GM18873 (cell line): ENCODE measurements at regions not wholly inside any gene's neighbourhood (a gene's known extent, or its start where the extent isn't known, plus 50 kb on each side); places are given as distances from the start of the nearest gene placed in this dataset.
"Not testable (repeated sequence)": the region's sequence is repeated elsewhere in the genome, so short reads cannot be mapped to it uniquely, and the experiment has no call there.

Experiments used
- ATAC-seq: cut with Tn5 transposase; IDR thresholded peaks from one replicate; pipeline ENCODE4 v1.9.1; 2021; ENCODE audit warnings: mild to moderate bottlenecking, moderate library complexity, moderate number of reproducible peaks; ENCODE audit not compliant: unreplicated experiment, low FRiP score

DNA sequence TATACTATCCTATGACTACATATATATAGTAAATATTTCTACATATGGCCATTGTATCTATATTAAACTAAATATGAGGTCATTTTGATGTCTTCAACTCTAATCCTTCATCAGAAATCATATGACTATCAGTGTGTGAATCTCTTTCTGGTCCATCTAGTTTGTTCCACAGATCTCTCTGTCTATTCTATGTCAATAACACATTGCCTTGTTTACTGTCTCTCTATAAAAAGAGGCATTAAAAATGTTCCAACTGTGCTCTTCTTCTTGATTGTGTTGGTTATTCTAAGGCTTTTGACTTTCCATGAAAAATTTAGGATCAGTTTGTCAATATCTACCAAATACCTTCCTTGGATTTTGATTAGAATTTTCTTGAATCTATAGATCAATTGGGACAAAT lies 338.3 kb upstream of the FSTL5 start:
- ATAC-seq = no peak

DNA sequence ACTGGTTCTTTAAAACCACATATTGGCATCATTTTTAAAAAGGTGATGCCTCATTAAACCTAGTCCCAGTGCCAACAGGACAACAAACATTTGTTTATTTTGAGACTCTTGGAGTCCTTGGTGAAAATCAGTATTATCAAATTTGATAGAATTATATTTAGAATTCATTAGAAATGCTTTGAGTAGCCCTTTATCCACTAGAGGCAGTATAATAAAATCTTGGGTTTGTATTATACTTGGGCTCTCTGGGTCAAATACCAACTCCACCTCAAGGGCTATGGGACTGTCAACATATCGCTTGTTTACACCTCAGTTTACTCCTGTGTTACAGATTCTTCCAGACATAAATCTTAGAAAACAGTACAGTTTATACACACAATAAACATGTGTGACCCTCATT lies 335.7 kb upstream of the FSTL5 start:
- no peak for ATAC-seq

DNA sequence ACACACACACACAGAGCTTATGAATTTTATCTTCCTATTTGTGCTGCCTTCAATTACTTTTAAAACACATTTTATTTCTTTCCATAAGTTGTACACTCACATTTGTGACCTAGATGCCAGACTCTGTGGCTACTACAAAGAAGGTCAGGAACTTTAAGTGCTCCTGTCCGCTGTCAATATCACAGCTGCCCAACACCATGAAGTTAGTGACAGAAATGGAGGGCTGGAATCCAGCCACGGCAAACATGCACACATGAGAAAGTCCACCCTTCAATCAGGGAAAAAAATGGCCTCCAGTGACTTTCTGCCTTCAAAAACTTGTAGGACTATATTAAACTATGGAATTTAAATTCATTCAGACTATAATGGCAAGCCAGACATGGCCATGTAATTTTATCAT lies 334.4 kb upstream of the FSTL5 start:
- ATAC-seq = no peak

DNA sequence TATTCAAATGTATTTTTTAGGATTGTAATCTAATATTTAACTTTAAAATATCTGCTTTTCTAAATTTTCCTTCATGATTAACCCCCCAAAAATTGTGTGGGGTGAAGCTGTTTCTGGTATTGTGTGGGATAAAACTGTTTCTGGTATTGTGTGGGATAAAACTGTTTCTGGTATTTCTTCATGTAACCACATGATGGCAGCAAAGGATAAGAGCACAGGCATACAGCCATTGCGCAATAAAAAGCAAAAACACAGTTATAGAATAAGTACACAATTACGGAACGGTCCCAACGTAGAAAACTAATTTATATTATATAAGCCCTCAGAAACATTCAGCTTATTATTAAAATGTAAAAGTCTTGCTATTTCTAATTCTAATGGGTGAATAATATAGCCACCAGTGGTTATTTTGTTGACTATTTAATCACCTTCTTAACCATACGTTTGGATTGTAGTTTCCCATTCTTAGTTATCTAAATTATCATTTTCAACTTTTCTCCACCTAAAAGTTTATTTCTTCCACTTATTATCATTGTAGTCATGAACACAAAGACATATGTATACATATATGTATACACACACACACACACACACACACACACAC lies 333.9 kb upstream of the FSTL5 start:
- peak; percentile 66 for ATAC-seq

DNA sequence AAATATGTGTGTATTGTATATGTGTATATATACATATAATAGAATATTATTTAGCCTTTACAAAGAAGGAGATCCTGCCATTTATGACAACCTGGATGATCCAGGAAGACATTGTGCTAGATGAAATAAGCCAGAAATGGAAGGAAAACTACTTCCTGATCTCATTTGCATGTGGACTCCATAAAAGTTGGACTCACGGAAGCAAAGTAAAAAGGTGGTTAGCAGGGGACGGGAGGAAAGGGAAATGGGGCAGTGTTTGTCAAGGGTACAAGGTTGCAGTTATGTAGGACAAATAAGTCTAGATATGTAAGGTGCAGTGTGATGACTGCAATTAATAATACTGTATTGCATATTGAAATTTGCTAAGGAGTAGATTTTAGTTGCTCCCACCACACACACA lies 331.1 kb upstream of the FSTL5 start:
- ATAC-seq = no peak

DNA sequence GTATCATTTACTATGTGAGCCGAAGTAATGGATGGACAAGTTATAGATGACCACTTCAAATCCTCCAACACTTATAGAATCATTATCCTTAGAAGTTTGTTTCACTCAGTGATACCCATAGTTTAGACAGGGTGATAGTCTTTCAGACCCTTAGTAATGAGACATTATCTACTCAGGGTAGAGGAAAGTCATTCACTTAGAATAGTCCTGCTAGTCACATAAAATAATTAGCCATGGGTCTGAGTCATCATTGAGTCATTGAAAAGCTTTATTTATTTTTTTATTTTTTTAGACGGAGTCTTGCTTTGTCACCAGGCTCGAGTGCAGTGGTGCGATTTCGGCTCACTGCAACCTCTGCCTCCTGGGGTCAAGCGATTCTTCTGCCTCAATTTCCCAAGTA lies 321.7 kb upstream of the FSTL5 start:
- no peak for ATAC-seq

DNA sequence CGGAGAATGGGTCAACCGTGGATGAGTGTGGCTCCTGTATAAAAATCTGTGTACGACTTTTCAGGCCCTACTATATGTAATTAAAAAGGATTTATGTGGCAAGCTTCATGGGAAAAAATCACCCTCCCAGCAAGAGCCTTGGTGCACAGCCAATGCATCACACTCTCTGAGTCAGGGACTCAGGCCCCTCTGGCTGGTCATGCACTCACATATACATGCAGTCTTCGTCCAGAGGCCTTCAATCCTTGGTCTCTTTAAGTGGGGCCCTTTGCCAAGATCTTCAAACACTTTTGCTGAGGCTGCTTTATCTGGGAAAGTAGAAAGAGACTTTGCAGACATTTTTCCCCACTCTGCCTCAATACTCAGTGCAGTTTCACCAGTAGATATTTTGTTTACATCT lies 311.4 kb upstream of the FSTL5 start:
- no peak for ATAC-seq

DNA sequence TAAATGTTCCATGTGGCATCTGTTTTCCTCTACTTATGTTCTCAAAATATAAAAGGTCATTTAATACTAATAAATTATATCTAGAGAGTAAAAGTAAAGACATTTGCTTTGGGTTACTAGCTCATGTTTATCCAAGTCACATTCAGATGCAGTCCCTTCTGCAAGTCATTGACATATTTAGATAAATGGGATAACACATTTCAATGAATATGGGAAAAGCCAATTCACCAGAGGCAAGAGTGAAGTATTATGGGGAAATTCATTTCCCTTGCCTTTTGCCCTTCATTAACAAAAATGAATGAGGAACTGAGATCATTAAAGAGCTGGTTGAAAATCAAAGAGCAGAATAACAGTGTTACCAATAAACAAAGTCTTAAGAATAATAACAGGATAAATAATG lies 306.2 kb upstream of the FSTL5 start:
- no peak for ATAC-seq

DNA sequence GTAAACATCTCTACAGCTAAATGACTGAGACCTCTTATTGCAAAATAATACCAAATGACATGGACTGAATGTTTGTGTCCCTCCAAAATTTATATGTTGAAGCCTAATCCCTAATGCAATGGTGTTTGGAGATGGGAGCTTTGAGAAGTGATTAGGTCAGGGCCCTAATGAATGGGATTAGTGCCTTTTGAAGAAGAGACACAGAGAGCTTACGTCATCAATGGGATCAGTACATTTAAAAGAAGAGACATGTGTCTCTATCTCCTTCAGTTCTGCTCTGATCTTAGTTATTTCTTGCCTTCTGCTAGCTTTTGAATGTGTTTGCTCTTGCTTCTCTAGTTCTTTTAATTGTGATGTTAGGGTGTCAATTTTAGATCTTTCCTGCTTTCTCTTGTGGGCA lies 301.6 kb upstream of the FSTL5 start:
- not testable (repeated sequence) for ATAC-seq

DNA sequence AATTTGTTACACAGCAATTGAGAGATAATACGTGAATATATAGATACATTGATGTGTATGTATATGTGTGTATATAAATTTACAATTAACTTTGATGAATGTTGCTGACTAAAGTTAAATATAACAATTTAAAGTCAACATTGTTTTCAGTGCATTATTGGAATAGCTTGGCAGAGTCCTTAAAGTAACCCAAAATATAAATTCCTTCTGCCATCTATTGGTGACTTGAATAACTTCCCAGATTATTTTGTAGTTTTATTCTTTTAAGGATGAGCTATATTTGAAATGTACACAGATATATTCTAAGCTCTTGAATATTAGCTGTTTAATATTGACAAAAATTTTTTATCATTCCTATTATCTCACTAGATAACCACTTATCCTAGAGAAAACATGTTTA lies 298.2 kb upstream of the FSTL5 start:
- no peak for ATAC-seq

DNA sequence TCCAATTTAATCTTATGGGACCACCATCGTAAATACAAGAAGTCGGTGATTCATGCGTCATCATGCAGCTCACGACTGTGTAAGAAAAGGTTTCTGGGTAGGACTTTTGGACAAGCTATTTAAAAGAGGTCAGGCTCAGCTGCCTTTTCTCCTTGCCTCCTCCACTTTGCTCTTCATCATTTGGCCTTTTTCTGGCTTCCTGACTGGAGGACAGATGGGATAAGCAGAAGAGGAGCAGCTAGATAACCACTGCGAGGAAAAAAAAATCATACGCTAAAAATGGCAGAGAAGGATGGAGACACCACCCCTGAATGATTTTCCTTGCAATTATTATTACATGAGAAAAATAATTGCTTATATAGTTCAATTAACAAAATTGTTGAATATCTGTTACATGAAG lies 294.3 kb upstream of the FSTL5 start:
- no peak for ATAC-seq

DNA sequence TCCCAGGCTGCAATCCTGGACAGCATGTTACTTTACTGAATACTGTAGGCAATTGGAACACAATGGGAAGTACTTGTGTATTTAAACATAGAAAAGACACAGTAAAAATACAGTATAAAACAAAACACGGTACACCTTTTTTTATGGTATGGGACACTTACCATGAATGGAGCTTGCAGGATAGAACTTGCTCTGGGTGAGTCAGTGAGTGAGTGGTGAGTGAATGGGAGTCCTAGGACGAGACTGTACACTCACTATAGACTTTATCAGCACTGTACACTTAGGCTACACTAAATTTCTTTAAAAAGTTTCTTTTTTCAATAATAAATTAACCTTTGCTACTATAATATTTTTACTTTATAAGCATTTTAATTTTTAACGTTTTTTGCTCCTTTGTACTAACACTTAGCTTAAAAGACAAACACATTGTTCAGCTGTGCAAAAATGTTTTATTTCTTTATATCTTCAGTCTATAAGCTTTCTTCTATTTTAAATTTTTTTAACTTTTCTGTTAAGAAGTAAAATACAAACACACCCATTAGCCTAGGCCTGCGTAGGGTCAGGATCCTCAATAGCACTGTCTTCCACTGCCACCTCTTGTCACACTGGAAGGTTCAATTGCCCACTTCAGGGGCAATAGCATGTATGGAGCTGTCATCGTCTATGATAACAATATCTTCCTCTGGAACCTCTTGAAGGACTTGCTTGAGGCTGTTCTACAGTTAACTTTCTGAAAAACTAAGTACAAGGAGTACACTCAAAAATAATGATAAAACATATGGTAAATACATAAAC lies 293.5 kb upstream of the FSTL5 start:
- ATAC-seq = no peak

DNA sequence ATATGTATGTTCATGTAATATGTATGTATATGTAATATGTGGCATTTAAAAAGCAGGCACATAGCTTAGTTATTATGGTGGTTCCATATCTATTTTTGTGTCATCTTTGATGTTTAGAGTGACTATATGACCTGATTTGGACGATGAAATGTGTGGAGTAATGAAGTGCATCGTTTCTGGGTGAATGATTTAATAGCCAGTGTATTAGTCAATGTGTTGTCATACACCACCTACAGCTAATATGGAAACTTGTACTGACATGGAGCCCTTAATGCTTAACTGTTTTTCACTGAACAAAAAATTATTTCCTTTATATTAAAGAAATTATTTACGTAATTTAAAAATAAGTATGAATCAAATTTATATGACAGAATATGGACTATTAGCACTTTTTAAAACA lies 292.3 kb upstream of the FSTL5 start:
- ATAC-seq = no peak

DNA sequence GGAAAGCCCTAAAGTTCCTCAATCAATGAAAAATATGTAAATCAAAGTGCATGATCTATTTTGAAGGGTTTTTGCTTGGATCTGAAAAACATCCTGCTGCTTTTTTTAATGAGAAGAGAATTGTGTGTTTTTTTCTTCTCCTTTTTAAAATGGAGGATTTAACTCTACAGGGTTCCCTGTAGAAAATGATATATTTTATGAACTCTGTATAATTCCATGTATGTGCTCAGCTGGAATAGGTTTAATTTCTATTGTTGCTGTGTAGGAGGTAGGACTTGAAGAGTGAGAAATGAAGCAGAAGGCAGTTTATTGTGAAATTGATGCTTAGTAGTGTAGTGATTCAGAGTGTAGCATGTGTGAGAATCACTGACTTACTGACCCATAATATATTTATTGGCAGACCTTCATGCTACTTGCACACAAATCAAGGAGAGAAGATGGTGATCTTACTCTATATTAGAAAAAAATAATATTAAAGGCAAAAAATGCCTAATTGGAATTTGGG lies 286.8 kb upstream of the FSTL5 start:
- ATAC-seq = no peak

DNA sequence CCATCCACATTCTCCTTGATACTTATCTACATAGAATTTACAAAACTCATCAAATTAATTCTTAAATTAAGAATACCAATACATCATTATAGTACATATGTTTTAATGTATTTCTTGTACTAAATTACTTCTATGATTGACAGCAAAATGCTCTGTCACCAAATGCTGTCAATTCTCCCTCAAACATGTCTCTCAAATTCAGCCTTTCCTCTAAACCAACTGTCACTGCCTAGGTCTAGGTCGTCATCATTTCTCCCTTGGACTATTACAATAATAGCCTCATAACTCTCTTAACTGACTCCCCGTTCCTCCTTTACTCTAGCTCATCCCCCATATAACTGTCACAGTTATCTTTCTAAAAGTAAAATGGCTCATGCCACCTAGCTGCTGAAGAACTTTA lies 279.7 kb upstream of the FSTL5 start:
- no peak for ATAC-seq

DNA sequence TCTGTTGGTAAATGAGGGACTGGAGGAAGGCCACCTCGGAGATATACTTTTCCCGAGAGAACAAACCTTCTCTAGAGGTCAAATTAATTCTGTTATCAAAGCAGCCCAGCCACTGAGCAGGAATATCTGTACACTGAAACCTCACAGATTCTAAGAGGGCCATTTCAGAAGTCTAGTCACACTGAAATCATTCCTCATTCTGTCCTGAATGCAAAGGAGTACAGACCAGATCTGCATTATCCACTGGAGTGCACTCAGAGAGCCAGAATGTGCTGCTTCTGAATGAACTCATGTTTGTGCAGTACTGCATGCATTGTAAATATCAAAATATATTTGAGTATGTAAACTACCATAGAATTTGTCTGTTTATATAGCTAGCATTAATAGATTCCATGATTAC lies 278.3 kb upstream of the FSTL5 start:
- ATAC-seq = no peak

DNA sequence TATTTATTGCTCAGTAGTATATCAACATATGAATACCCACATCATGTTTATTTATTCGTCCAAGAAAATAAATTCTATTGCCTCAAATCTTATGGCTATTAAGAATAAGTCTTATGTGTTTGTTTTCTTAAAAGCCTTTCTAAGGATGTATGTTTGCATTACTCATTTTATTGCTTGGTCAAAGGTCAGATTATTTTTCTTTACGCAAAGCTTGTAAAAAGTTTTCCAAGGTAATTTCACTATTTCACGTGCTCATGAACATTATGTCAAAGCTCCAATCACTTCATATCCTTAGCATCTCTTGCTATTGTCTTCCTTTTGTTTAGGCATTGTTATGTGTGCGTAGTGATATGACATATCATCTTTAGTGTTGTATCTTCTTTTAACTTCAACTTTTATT lies 258.5 kb upstream of the FSTL5 start:
- no peak for ATAC-seq

DNA sequence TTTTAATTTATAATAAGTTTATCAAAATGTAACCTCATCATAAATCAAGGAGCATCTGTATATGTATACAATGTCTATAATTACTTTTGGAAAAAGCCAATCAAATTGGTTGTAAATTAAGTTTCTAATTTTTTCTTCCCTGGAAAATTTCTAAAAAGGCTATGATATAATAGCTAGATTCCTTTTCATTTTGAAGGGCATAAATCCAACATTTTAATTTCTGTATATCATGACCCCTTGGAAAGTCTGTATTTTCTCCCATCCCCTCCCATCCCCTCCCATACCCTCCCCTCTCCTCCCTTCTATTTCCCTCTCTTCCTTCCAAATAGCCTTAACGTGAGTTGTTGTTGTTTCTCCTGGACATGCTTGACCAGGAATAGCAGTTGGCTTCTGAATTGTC lies 247.1 kb upstream of the FSTL5 start:
- no peak for ATAC-seq

DNA sequence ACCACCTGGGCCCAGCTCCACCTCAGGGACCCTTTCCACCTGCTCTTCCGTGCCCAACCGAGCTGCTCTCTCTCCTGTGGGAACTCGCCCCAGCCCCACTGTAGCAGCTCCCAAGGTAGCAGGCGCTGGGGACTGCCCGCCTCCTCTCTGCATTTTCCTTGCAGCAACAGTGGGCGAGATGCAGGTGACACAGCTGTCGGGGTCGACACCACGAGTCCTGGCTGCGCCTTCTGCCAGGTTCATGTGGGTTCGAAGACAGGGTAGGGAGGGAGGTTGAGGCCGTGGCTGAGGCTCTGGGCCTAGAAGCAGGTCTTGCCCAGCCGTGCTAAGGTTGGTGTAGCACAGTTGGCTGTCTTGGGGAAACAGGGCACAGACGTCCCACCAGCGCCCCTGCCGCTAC lies 245.2 kb upstream of the FSTL5 start:
- no peak for ATAC-seq

DNA sequence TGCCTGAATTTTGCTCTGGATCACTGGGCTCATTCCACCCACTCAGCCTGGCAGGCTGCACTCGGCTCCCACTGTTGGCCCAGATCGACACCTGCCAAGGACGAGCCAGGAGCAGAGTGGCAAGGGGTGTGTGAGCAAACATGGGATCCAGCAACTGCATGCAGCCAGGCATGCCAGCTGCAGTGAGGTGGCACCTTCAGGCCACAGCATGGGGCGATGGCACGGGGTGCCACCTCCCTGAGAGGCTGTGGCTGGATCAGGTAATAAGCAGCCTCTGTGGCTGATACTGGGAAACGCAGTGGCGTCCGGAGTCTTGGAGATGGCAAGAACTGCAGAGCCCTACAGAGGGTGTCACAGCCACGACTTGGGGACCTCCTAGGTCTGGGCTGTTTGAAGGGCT lies 244.5 kb upstream of the FSTL5 start:
- no peak for ATAC-seq

DNA sequence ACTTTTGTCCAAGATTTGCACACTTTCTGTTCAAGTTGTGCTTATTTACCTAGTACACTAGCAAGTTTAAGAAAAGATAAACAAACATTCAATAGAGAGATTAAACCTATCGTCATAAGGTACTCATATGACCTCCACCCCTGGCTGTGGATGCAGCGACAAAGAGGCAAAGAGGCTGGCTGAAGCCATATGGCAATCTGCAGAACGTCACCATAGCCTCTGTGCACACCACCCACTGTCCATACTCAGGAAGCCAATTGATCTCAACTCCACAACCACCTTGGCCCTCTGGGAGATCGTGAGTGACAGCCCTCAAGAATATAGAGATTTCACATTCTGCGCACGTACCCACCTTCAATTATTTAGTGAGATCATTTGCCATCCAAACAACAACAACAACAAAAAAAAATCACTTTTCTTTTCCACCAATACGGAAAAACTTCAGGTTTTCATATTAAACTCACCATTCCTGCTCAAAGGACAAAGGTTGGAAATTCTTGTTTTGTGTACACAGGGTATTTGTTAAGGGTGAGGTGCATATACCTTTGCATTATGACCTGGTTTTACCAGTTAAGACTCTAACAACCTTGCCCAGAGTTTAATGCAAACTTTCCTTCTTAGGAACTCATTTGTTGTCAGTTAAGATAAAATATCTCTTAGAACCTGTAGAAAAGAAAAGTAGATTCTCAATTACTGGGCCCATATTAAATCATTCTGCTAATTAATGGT lies 243.0 kb upstream of the FSTL5 start:
- no peak for ATAC-seq

DNA sequence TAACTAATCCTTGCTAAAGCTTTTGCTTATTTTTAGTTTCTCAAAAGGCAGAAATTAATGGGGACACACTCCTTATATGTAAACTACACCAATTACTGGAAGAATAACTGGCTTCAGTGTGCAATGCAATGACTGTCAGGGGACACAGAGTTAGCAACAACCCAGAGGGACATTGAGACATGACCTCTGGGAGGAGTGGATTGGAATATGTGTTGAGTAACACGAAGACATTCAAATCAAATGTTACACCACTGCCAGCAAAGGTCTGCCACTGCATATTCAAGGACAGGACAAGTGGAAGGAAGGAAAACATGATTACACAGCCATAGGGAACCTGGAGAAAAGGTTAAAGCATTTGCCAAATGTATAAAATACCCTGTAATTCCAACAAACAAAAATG lies 240.1 kb upstream of the FSTL5 start:
- ATAC-seq = no peak
